ENCODE measurements at regions not wholly inside any gene's neighbourhood (a gene's known extent, or its start where the extent isn't known, plus 50 kb on each side); places are given as distances from the start of the nearest gene placed in this dataset.

DNA sequence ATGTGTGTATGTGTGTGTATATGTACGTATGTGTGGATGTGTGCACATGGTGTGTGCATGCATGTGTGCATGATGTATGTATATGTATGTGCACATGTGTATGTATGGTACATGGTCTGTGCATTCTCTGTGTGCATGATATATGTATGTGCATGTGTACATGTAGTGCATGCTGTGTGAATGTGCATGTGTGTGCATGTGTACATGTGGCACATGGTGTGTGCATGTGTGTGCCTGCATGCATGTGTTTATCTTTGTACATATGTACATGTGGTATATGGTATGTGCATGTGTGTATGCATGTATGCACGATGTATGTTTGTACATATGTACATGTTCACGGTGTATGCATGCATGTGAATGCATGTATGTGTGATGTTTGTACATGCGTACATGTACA, 383.7 kb downstream of the TYW1 start:
- no peak for TF ChIP-seq ZNF274 (IDR thresholded peaks at IDR 0.05; ENCODE audit: low read depth, low read length)
- H3K4me3 ChIP-seq (ENCODE audit: low read length): no peak overlapping the region

DNA sequence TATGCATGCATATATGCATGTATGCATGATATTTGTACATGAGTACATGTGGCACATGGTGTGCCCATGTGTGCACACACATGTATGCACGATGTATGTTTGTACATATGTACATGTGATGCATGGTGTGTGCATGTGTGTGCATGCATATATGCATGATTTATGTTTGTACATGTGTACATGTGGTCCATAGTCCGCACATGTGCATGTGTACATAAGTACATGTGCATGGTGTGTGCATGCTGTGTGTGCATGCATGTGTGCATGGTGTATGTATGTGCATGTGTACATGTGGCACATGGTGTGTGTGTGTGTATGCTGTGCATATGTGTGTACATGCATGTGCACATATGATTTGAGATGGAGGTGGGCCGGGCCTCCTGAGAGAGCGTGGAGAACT, 384.2 kb downstream of the TYW1 start:
- no peak for TF ChIP-seq ZNF274 (IDR thresholded peaks at IDR 0.05; ENCODE audit: low read depth, low read length)

DNA sequence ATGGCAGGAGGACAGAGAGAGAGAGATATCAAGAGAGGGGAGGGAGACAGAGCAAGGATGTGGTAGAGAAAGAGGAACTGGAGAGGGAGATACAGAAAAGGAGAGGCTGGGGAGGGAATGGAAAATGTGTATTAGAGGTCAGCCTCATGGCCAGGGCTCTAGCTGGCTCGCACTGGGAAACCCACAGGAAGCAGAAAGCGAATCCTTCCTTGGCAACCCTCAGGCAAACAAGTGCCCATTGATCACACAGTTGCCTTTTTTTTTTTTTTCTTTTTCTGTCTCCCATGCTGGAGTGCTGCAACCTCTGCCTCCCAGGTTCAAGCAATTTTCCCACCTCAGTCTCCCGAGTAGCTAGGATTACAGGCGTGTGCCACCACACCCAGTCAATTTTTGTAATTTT, 391.2 kb downstream of the TYW1 start:
- TF ChIP-seq ZNF274 (IDR thresholded peaks at IDR 0.05; ENCODE audit: low read depth, low read length): no peak
- no peak overlapping the region for H3K4me3 ChIP-seq (ENCODE audit: low read length)

More for the DNA sequence above, 384.2 kb downstream of the TYW1 start:
- no peak overlapping the region for H3K4me3 ChIP-seq (ENCODE audit: low read length)

DNA sequence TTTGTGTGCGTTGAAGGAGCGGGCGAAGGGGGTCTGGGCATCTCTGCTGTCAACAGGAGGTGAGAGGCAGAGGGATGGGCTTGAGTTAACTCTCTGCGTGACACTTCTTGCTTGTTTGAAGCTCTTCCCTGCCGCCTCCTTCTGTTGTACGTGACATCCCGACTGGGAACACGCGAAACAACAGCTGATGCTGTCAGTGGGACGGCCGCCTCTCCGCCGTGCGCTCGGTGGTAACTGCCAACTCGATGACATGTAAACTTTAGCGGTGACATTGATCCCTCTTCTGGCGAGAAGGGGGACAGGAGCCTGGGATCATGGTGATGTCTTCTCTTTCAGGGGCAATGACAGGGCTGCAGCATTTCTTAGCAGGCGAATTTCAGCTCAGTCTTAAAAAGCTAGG, 394.5 kb downstream of the TYW1 start:
- TF ChIP-seq ZNF274 (IDR thresholded peaks at IDR 0.05; ENCODE audit: low read depth, low read length): no peak
- H3K4me3 ChIP-seq (ENCODE audit: low read length): no peak overlapping the region

DNA sequence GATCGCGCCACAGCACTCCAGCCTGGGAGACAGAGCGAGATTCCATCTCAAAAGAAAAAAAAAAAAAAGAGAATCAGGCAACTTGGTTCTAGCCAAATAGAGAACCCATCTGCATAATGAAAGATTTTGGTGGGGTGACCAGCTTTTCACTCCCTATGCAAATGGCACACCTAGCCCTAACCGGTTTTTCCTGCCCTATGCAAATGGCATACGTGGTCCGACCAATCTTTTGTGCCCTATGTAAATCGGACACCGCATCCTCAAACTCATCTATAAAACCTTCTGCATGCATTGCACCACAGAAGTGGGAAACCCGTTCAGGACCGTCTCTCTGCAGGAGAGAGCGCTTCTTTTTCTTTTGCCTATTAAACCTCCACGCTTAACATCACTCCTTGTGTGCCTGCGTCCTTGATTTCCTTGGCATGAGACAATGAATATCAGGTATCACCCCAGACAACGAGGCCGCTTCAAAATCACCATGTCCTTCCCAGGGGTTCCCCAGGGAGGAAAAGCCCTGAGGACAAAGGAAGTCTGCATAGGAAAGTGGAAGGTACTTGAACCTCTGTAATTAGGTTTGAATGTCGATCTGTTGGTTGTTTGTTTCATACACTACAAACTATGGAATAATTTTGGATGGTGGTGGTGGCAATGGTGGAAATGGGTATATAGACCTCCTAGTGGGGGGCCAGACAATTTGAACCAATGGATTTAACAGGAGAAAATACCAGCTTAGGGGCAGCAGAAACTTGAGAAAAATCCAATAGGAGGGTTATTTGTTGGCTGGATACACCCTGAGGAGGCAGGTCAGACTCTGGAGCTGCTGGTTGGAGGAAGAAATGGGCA, 396.2 kb downstream of the TYW1 start:
- TF ChIP-seq ZNF274 (IDR thresholded peaks at IDR 0.05; ENCODE audit: low read depth, low read length): no peak
- H3K4me3 ChIP-seq (ENCODE audit: low read length): no peak overlapping the region

DNA sequence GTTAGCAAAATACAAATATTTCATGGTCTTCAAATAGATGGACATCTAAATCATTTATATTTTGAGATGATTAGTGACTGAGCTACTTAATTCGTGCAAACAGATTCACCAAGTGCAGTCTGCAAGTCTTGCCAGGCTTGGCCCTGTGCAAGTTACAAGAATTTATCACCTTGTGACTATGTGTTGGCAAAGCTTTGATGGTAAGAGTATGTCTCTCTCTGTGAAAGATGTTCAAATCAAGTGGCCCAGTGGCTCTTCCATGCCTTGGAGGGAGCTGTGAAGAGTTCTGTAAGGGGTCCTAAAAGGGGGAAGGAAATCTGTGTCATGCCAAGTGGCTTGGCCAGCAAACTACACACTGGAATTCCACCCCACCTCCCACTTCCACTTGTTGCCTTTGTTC, 397.3 kb downstream of the TYW1 start:
- TF ChIP-seq ZNF274 (IDR thresholded peaks at IDR 0.05; ENCODE audit: low read depth, low read length): no peak
- H3K4me3 ChIP-seq (ENCODE audit: low read length): no peak overlapping the region

DNA sequence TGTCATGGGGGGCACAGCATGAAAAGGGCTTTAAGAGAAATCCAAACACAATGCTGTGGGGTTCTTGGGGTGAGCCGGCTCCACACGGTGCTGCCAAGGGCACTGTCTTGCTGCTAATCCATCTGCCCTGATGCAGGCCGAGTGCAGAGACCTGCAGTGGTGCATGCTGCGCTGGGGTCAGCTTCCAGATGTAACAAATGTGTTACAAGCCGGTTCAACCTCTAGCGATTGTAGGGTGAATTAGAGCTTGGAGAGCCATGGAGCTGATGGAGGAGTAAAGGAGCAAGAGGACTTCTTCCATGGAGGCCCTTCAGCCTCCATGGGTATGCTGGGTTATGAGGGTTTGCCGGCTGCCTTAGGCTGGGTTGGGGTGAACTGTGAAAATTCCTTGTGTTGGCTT, 402.3 kb downstream of the TYW1 start:
- no peak for TF ChIP-seq ZNF274 (IDR thresholded peaks at IDR 0.05; ENCODE audit: low read depth, low read length)
- no peak overlapping the region for H3K4me3 ChIP-seq (ENCODE audit: low read length)

DNA sequence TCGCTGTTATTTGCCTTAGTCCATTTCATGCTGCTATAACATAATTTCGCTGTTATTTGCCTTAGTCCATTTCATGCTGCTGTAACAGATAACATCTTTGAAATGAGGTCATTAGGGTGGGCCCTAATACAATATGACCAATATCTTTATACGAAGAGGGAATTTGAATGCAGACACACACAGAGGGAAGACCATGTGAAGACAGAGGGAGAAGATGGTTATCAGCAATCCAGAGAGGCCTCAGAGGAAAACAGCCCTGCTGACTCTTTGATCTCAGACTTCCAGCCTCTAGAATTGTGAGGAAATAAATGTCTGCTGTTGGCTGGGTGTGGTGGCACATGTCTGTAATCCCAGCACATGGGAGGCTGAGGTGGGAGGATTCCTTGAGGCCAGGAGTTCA, 404.9 kb downstream of the TYW1 start:
- TF ChIP-seq ZNF274 (IDR thresholded peaks at IDR 0.05; ENCODE audit: low read depth, low read length): no peak
- H3K4me3 ChIP-seq (ENCODE audit: low read length): no peak overlapping the region

DNA sequence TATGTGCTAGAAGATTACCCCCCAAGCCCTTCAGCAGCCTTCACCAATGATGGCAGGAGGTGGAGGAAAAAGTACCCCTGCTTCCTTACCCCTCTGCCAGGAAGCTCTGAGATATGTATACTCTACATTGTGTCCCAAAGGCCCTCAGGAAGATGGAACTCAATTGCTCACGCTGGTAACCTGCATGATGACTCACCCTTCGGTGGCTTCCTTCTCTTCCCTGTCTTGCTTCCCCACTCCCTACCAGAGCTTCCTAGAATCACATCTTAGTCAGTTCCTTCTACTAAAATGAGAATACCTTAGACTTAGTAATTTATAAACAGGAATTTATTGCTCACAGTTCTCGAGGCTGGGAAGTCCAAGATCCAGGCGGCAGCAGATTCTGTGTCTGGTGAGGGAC, 405.6 kb downstream of the TYW1 start:
- H3K4me3 ChIP-seq (ENCODE audit: low read length): no peak overlapping the region
- no peak for TF ChIP-seq ZNF274 (IDR thresholded peaks at IDR 0.05; ENCODE audit: low read depth, low read length)

DNA sequence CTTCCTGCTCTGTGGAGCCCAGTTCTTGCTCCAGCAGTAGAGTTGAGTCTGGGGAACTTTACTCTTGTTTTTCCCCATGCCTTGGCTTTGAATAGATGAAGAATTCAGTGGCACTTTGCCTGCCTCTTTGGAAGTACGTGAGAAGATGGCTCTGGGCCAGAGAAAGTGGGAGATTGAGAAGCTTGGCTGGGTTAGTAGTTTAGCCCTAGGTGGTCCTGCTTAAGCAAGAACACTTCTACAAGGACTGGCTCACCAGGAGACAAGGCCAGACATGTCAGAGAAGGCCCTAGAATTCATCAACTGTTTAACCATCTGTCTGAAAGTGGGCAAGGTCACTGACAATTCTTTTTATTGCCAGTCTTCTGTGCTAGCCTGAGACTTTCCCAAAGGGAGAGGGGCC, 410.3 kb downstream of the TYW1 start:
- no peak for TF ChIP-seq ZNF274 (IDR thresholded peaks at IDR 0.05; ENCODE audit: low read depth, low read length)
- no peak overlapping the region for H3K4me3 ChIP-seq (ENCODE audit: low read length)

DNA sequence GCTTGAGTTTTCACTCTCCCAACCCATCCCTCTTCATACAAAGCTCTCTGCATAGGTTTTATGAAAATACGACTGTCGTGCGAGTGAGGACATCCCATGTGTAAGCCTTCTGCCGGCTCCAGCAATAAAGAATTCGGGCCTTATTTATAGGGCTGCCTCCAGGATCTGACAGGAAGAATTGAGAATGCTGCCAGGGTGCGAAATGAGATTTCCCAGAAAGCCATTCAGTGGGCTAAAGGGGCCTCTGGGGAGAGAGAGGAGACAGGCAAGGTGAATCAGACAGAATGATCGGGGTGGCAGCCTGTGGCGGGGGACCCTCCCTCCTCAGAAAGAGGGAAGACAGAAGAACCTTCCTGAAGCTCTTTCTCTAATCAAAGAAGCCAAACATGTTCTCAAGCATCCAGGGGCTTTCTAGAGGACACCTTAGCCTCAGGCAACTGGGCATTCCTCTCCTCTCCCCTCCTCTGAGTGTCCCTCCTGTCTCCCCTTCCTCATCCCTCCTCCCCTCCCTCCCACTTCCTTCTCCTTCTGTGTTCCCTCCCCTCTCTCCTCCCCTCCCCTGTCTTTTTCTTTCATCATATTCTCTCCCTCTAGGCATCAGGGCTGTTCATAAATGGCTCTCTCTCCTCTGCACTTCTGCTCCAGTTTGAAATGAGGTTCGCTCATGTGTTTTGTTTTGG, 410.9 kb downstream of the TYW1 start:
- TF ChIP-seq ZNF274 (IDR thresholded peaks at IDR 0.05; ENCODE audit: low read depth, low read length): no peak
- H3K4me3 ChIP-seq (ENCODE audit: low read length): no peak overlapping the region

DNA sequence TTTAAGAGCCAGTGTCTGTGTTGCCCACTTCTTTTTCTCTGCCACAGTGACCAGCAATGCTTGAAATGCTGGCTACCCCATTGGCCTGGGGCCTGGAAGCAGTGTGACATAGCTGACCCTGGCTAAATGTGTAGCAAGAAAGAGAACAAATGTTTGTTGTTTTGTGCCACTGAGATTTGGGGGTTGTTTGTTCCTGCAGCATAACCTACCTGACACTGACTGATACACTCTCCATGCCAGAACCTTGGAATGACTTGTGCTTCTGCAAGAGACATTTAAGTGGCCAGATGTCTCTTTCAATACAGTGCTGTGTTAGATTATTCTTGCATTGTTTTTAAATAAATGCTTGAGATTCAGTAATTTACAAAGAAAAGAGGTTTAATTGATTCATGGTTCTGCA, 411.5 kb downstream of the TYW1 start:
- no peak overlapping the region for H3K4me3 ChIP-seq (ENCODE audit: low read length)
- TF ChIP-seq ZNF274 (IDR thresholded peaks at IDR 0.05; ENCODE audit: low read depth, low read length): no peak

DNA sequence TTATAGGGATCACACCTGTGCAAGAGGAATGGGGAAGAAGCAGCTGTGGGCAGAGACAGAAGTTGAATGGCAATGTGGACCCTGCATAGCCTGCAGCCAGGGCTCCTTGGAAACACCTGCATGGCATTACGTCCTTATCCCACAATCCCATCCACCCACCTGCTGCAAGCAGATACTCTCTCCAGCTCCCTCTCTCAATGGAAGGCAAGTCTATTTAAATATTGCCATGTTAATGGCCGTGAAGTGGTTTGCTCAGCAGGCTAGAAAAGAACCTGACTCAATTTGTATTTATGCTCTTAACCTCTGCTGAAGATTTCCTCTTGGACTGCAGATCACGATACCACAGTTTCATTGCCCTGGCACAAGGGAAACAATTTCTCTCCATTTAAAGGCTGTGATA, 417.0 kb downstream of the TYW1 start:
- H3K4me3 ChIP-seq (ENCODE audit: low read length): no peak overlapping the region
- no peak for TF ChIP-seq ZNF274 (IDR thresholded peaks at IDR 0.05; ENCODE audit: low read depth, low read length)

DNA sequence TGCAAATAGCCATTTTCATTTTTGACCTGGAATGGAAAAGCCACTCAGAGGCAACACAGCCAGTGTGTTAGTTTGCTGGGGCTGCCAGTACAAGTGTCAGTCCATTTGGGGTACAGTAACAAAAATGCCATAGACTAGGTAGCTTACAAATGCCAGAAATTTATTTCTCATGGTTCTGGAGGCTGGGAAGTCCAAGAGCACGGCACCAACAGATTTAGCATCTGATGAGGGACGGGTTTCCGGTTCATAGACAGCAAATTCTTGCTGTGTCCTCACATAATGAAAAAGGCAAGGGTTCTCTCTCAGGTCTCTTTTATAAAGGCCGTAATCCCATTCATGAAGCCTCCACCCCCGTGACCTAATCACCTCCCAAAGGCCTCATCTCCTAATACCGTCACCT, 418.2 kb downstream of the TYW1 start:
- TF ChIP-seq ZNF274 (IDR thresholded peaks at IDR 0.05; ENCODE audit: low read depth, low read length): no peak
- no peak overlapping the region for H3K4me3 ChIP-seq (ENCODE audit: low read length)

DNA sequence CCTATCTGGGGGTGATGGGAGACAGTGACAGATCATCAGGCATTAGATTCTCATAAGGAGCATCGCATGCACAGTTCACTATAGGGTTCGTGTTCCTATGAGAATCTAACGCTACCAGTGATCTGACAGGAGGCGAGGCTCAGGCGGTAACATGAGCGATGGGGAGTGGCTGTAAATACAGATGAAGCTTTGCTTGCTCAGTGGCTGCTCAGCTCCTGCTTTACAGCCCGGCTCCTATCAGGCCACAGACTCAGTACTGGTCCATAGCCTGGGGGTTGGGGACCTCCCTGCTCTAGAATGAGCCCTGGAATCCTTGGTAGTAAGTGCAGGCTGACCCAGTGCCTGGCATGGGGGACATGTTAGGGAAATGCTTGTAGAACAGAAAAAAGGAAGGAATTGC, 426.0 kb downstream of the TYW1 start:
- H3K4me3 ChIP-seq (ENCODE audit: low read length): no peak overlapping the region
- no peak for TF ChIP-seq ZNF274 (IDR thresholded peaks at IDR 0.05; ENCODE audit: low read depth, low read length)

All from GM08714 (cell line).